T47D (cell line): ENCODE measurements at regions not wholly inside any gene's neighbourhood (a gene's known extent, or its start where the extent isn't known, plus 50 kb on each side); places are given as distances from the start of the nearest gene placed in this dataset.
"Not testable (repeated sequence)": the region's sequence is repeated elsewhere in the genome, so short reads cannot be mapped to it uniquely, and the experiment has no call there.

Experiments
- DNase-seq, 2 experiments: peaks; one replicate each; pipeline versions ENCODE4 v3.0.0 to v3.0.0-alpha.2; 2011 to 2012; ENCODE audit warnings: low read depth in 1 of 2, low spot score in 1 of 2
- JUND ChIP-seq: IDR thresholded peaks from 2 replicates; pipeline ENCODE4 v1.6.1; 2012; ENCODE audit warnings: low read depth
- in situ Hi-C: cut with HindIII; loops from 2 replicates; pipeline ENCODE4 v1.10.0; 2016; ENCODE audit warnings: low sequenced_read_pairs, low pct_unique_long_range_greater_than_20kb

DNA sequence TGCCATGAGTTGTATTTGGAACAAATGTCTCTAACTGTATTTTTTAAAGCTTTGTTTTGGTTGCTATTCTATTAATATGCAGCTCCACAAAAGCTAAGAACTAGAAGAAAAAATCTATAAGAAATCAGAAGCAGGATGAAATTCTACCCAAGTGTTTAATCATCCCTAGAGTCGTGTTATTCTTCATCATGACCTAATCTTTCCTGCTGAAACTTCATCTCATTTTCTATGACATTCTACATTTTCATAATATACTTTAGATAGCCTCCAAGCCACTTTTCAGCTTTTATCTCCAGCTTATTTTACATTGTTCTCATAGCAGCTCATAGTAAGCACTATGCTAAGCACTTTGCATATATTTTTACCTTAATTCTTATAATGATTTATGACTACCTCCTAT lies 302.8 kb downstream of the FOXO1 start:
- in situ Hi-C loops, result no loop called here
- no peak for DNase-seq
- TF ChIP-seq JUND, result no peak

DNA sequence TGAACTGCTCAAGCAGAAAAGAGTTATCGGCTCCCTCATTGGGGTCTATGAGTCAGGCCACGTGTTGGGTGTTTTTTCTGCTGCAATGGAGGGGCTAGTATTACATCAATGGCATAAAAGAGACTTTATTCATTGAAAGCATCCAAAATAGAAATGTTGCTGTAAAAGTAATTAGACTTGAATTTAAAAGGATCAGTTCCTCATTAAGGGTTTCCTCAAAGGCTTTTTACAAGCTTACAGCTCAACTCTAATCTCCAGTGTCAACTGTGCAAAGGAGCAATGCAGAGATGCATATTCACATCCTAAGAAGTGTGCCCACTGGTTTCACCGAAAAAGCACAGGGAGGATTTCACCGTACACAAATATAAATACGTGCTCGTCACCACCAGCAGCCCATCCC lies 300.3 kb downstream of the FOXO1 start:
- no peak for TF ChIP-seq JUND
- no peak for DNase-seq
- in situ Hi-C loops, result no loop called here

DNA sequence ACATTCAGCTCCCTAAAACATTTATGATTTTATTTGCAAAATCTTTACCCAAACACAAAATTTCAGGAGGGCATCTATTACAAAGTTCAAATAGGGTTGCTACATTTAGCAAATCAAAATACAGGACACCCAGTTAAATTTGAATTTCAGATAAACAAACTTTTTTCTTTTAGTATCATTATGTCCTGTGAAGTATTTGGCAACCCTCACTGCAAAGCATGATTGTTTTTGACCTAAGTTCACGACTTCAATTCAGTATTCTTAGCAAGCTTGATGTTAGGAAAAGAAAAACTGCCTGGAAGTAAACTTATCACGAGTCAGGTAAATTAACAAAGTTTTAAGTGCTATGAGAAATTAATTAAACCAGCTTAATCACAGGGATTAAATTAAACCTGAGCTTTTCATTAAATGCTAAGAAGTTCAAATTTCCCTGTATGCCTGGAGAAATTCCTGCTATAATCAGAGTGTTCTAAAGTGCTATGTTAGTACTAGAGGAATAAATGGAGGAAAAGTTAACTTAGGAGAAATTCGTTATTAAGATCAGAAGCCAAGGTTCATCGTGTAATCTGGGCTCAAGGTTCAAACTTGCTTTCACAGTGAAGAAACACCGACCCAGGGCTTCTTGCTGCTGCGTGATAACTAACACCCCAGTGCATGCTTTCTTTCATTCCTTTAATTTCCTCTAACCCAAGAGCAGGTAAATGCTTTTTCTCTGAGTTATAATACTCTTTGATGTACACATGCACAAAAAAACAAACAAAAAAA lies 298.1 kb downstream of the FOXO1 start:
- in situ Hi-C loops, result no loop called here
- no peak for TF ChIP-seq JUND
- DNase-seq, result no peak

DNA sequence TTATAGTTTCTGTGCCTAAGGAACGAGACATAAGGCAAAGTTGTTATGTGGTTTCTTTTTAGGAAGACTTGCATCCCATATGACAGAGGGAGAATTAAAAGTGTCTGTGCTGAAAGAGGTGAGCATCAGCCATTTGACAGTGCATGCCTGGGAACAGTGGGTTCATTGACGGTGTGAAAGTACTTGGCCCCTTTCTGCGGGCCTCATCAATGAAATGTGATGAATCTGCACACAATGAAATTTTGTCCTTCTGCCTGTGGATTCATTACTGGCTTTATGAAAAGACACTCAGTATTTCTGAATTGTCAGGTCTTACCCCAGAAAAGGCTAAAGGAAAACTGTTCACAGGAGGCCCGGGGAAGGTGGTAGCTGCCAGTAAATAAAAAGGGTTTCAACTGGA lies 295.8 kb downstream of the FOXO1 start:
- DNase-seq, result no peak
- no peak for TF ChIP-seq JUND
- in situ Hi-C loops, result no loop called here

DNA sequence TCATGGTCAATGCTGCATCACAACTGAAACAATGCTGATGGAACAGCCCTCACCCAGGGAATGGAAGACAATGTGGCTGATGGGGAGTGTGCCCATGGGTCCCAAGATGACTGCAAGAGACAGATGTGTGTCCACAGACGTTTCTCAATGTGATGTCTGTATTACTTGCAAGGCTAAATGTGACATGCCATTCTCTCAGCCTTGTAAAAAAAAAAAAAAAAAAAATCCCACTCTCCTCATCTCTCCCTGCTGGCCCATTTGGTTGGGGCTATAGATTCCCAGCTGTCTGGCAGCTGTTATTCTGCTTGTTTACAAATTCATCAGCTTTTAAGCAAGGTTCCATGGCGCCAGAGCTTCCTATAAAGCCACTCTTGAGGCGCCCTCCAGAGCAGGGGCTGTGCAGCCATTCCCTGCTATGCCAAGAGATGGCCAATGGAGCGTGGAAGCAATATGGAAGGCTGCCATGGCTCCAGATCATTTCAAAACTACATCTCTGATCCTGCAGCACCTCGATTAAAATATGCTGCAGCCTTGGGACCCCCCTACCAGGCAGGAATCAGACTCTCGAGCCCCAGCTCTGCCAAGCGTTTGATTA lies 294.8 kb downstream of the FOXO1 start:
- DNase-seq, result no peak
- in situ Hi-C loops, result no loop called here
- no peak for TF ChIP-seq JUND

DNA sequence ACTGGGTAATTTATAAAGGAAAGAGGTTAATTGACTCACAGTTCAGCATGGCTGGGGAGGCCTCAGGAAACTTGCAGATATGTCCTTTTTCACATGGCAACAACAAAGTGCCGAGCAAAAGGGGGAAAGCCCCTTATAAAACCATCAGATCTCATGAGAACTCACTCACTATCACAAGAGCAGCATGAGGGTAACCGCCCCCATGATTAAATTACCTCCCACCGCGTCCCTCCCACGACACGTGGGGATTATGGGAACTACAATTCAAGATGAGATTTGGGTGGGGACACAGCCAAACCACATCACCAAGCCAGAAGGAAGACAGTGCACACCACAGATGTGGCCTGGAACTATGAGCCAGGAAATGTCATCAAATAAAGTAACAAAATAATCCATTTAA lies 292.8 kb downstream of the FOXO1 start:
- DNase-seq, in situ Hi-C loops: not testable (repeated sequence)

DNA sequence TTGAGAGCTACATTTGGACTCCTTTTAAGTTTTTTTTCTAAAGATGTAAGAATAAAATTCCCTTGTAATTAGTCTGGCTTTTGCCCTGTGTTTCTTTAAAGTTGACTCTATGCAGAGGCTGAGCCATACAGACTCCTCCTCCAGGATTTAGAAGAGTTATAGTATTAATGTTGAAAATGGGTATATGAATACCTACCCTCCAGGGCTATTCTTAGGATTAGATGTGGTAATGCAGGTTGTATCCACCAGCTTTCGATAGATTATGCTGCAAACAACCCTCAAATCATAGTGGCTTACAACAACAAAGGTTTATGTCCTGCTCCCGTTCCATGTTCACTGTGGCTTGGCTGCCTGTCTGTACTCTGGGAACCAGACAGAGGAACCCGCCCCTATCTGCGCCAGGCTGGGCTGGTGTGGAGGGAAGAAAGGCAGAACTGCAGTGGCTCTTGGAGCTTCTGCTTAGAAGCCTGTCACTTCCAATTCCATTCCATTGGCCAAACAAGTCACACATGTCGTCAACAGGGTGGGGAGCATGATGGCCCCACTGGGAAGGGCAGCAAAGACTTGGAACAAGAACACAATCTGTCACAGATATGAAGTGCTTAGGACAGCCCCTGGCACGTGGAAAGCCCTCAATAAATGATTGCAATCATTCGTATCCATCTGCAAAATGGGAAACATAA lies 290.8 kb downstream of the FOXO1 start:
- no peak for DNase-seq
- TF ChIP-seq JUND, result no peak
- in situ Hi-C loops, result no loop called here

DNA sequence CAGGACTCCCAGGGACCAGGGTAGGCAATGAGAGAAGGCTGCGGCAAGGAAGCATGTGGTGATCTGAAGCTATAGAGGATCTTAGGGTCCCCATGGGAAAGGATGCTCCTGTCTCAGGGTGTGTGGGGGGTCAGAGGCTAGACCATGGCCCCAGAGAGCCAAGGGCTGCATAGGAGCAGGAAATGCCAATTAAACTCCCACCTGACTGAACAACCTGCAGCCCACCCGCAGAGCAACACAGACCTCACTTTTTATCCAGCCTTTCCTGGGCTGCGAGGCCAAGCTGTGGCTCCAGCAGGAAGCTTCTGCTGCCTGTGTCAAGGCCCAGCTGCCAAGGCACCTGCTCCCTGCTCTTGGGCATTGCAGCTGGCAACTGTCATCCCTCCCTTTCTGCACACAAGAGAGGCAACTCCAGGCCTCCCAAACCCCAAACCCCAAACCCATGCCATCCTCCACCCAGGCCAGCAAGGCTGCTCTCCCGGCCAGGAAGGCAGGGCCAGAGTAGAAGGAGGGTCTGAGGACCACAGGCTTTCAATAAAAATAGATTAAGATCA lies 290.1 kb downstream of the FOXO1 start:
- TF ChIP-seq JUND, result no peak
- in situ Hi-C loops, result no loop called here

DNA sequence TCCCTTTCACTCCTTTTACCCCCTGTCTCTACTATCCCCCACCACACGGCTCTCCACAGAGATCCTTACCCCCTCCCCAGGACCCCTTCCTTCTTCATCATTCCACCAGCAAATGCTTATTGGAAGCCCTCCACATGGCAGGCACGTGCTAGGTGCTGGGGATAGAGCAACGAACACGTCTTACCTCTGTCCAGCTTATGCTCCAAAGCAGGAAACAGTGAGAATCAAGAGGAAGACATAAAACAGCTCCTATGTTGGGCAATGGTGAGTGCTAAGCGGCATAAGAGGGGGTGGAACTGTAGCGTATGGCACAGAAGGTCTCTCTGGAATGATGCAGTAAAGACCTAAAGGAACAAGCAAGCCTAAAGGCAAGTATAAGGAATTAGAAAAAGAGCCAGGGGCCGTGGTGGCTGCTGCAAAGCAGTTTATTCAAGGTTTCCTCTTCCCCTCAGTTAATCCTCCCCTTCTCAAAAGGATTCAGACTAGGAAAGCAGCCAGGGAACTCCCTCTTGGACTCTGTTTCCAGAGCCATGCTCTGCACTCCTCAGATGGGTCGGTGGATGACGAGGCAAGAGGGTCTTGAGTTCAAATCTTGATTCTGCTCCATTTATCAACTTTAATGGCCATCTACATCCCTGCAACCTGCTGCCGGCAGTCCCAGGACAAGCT lies 289.4 kb downstream of the FOXO1 start:
- in situ Hi-C loops, result no loop called here
- no peak for TF ChIP-seq JUND
- DNase-seq, result no peak

More for the DNA sequence above, 290.1 kb downstream of the FOXO1 start:
- DNase-seq, result no peak

DNA sequence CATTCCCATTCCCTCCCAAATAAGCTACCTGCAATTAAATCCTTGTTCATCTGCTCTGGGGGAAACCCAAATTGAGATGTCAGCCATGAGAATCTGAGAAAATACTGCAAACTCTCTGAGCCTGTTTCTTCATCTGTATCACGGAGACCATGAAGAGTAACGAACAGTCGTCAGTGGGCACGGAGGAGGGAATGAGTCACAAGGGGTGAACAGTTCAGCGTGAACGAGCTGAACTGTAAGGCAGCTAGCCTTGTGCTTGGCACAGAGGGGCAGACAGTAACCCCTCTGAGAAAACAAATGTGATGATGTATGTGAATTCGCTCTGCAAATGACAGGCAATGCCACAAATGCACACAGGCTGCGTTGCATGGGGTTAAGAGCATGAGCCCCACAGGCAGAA lies 288.7 kb downstream of the FOXO1 start:
- TF ChIP-seq JUND, result no peak
- in situ Hi-C loops, result no loop called here
- no peak for DNase-seq

DNA sequence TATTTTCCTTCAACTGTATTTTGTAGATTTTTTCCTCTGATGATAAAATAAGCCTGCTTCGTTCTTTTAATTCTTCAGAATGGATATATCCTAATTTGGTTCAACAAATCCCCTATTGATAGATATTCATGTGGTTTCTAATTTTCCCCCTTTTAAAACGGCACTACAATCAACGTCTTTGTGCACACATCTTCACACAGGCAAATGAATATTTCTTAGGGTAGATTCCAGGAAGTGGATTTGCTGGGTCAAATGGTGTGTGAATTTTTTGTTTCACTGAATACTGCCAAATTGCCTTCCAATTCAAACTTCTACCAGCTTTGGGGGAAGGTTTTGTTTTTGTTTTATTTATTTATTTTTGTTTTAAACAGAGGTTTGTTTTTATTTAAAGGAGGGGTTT lies 287.2 kb downstream of the FOXO1 start:
- no peak for DNase-seq
- TF ChIP-seq JUND, result no peak
- in situ Hi-C loops, result no loop called here

DNA sequence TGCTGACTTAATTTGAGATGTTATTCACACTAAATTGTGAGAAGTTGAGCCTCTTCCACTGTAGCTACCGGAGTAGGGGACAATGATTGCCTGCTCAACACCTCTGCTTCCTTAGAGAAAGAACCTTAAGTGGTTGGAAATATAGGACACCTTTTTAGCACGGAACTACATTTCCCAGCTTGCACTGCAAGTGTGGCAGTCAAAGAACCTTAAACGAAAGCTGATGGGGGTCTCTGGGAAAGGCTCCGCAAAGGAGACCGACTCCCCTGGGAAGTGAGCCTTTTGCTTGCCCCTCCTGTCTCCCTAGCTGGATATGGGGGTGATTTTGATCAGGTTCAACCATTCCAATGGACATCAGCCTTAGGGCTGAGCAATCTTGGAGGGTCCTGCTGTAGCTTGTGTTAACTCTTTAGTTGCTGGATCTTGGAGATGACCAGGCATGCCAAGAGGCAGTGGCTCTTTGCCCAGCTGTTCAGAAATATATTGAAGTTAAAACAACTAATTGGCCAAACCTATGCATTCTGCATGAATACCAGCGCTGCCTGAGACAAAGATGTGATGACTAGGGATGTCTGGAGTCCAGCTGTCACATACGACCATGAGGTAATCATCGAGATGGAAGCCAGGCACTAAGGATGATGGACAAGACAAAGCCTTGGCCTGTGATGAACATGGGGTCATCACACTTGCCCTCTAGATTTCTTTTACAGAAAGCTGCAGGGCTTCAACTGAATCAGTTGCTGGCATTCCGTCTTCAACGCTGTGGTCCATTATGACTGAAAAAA lies 286.5 kb downstream of the FOXO1 start:
- in situ Hi-C loops, result no loop called here
- no peak for DNase-seq
- TF ChIP-seq JUND, result no peak
